Lung (tissue), 11 donors: ENCODE measurements at regions not wholly inside any gene's neighbourhood (a gene's known extent, or its start where the extent isn't known, plus 50 kb on each side); places are given as distances from the start of the nearest gene placed in this dataset.

Source experiments
- ATAC-seq: fragments of 200-7000 bp; cut with Tn5 transposase; one replicate; pipeline ENCODE4 v1.9.1; 2020; ENCODE audit warnings: moderate number of reproducible peaks; ENCODE audit not compliant: insufficient read depth, low FRiP score
- DNase-seq, 3 donors: peaks; one replicate each; pipeline ENCODE4 v3.0.0-alpha.2; 2013 to 2017
- H3K27ac ChIP-seq, 2 donors: one replicate each; pipeline ENCODE4 v1.5.1; 2013; ENCODE audit warnings: mild to moderate bottlenecking in 2 of 2, moderate library complexity in 2 of 2, control low read depth in 1 of 2, inconsistent platforms in 1 of 2, low read depth in 1 of 2, low read length in 1 of 2
- H3K27me3 ChIP-seq, 3 donors: one replicate each; pipeline ENCODE4 v1.5.1; 2013; ENCODE audit warnings: low read length in 2 of 3; ENCODE audit not compliant: control insufficient read depth in 3 of 3, insufficient read depth in 3 of 3
- H3K36me3 ChIP-seq, 4 donors: one replicate each; pipeline ENCODE4 v1.5.1; 2013; ENCODE audit warnings: low read length in 4 of 4, mild to moderate bottlenecking in 1 of 4, moderate library complexity in 1 of 4; ENCODE audit not compliant: control insufficient read depth in 4 of 4, insufficient read depth in 4 of 4
- H3K4me1 ChIP-seq, 5 donors: one replicate each; pipeline ENCODE4 v1.5.1; 2013; ENCODE audit warnings: low read length in 5 of 5, mild to moderate bottlenecking in 2 of 5, moderate library complexity in 1 of 5; ENCODE audit not compliant: control insufficient read depth in 5 of 5, insufficient read depth in 5 of 5
- H3K4me3 ChIP-seq: one replicate; pipeline ENCODE4 v1.5.1; 2013; ENCODE audit warnings: mild to moderate bottlenecking, control low read depth, moderate library complexity
- H3K9ac ChIP-seq, 2 donors: one replicate each; pipeline ENCODE4 v1.5.1; 2013; ENCODE audit warnings: low read length in 2 of 2, control low read depth in 1 of 2; ENCODE audit not compliant: insufficient read depth in 1 of 2
- H3K9me3 ChIP-seq, 4 donors: one replicate each; pipeline ENCODE4 v1.5.1; 2013; ENCODE audit warnings: low read length in 3 of 4, mild to moderate bottlenecking in 1 of 4, moderate library complexity in 1 of 4; ENCODE audit not compliant: control insufficient read depth in 4 of 4, insufficient read depth in 3 of 4
- WGBS, 2 donors: extraction: QIAGEN DNeasy Blood & Tissue Kit; methylation state at CpG; one replicate each; pipeline ENCODE4 v1.1.7; 2013; 5-methylcytosine and 5-hydroxymethylcytosine counted together
- TF ChIP-seq, protein P1 (sequence below): IDR thresholded peaks from 2 replicates; pipeline ENCODE4 v1.5.1; 2012; ENCODE audit warnings: mild to moderate bottlenecking; ENCODE audit errors: control extremely low read depth, extremely low read depth
- donor health status: control.
- donor health status: control.
- donor health status: Bipolar disorder and iron deficiency.
- donor health status: healthy.
- donor health status: DM: yes; HTN: yes; CAD: no.

DNA sequence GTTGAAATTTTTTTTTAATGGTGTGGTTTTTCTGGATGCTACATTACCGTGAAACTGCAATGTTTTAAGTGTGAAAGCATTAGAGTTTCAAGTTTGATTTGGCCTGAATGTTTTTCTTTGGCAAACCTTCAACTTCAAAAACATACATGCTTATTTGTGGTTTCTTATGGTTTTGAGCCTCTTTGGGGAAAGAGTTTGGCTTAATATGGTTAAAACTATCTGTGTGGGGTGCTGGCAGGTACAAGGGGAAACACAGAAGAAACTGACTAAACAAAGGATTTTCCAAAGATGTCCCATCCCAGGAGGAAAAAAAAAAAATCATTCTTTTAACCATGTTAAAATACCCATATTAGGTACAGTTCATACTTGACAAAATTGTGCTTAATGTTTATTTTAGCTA lies 121.1 kb downstream of the HGF start:
- Histone ChIP-seq H3K27me3 (no peaks in the 10 kb centered on the region), H3K4me3 (no peak overlapping the region), H3K4me1 (no peaks in the 10 kb centered on the region), H3K9ac (no peak overlapping the region), H3K9me3 (peaks cover 0 to 12% (median 8%) of the 10 kb centered on the region in 4 donors), H3K36me3 (no peaks in the 10 kb centered on the region), H3K27ac (no peak overlapping the region)
- TF ChIP-seq, protein P1, sequence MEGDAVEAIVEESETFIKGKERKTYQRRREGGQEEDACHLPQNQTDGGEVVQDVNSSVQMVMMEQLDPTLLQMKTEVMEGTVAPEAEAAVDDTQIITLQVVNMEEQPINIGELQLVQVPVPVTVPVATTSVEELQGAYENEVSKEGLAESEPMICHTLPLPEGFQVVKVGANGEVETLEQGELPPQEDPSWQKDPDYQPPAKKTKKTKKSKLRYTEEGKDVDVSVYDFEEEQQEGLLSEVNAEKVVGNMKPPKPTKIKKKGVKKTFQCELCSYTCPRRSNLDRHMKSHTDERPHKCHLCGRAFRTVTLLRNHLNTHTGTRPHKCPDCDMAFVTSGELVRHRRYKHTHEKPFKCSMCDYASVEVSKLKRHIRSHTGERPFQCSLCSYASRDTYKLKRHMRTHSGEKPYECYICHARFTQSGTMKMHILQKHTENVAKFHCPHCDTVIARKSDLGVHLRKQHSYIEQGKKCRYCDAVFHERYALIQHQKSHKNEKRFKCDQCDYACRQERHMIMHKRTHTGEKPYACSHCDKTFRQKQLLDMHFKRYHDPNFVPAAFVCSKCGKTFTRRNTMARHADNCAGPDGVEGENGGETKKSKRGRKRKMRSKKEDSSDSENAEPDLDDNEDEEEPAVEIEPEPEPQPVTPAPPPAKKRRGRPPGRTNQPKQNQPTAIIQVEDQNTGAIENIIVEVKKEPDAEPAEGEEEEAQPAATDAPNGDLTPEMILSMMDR: no peak
- no peak for ATAC-seq
- WGBS, 2 donors: 60 to 71% methylated on average over 1 of the region's 1 CpG
- DNase-seq: peak in 2 of 3 donors; percentile 26 to 28

GRCh38 chr7:81645435-81645834 lies 124.4 kb downstream of the HGF start:
- Histone ChIP-seq H3K27ac (no peak overlapping the region), H3K4me1 (no peaks in the 10 kb centered on the region), H3K9ac (no peak overlapping the region), H3K27me3 (no peaks in the 10 kb centered on the region), H3K36me3 (no peaks in the 10 kb centered on the region), H3K9me3 (peaks cover 0 to 2% (median 0%) of the 10 kb centered on the region in 4 donors), H3K4me3 (no peak overlapping the region)
- TF ChIP-seq, protein P1: no peak
- no peak for ATAC-seq
- no peak for DNase-seq
- WGBS, 2 donors: 96% methylated on average over 5 of the region's 5 CpGs

GRCh38 chr7:81641873-81642272 lies 128.0 kb downstream of the HGF start:
- Histone ChIP-seq H3K9me3 (peaks cover 0 to 2% (median 0%) of the 10 kb centered on the region in 4 donors), H3K4me1 (peaks cover 0 to 3% (median 0%) of the 10 kb centered on the region in 5 donors), H3K27ac (no peak overlapping the region), H3K36me3 (no peaks in the 10 kb centered on the region), H3K9ac (no peak overlapping the region), H3K27me3 (no peaks in the 10 kb centered on the region), H3K4me3 (no peak overlapping the region)
- no peak for ATAC-seq
- no peak for DNase-seq
- WGBS, 2 donors: 88 to 98% methylated on average over 2 of the region's 2 CpGs
- TF ChIP-seq, protein P1: no peak

DNA sequence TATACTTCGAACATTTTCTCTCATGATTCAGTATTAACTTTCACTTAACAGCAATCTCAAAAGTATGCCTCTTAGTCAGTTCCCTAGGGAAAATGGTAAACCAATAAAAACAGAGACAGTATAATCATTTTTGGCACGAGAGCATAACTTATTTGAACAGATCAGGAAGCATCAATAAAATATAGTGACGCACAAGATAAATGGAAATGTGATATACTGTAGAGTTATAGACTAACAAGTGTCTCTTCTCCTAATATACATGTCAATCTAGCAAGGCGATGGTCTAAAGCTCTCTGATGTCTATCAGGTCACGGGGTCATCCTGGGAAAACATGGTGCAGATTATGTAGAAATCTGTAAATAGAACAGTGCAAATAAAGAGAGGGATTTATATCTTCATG lies 131.6 kb downstream of the HGF start:
- peaks cover 0 to 3% (median 0%) of the 10 kb centered on the region in 5 donors for H3K4me1 ChIP-seq
- TF ChIP-seq, protein P1: no peak
- H3K4me3 ChIP-seq: no peak overlapping the region
- 80 to 94% methylated on average over 5 of the region's 5 CpGs for WGBS, 2 donors
- no peaks in the 10 kb centered on the region for H3K36me3 ChIP-seq
- H3K9me3 ChIP-seq: no peaks in the 10 kb centered on the region
- DNase-seq: no peak
- H3K27me3 ChIP-seq: no peaks in the 10 kb centered on the region
- ATAC-seq: no peak
- H3K27ac ChIP-seq: no peak overlapping the region
- no peak overlapping the region for H3K9ac ChIP-seq
